ENCODE measurements at regions not wholly inside any gene's neighbourhood (a gene's known extent, or its start where the extent isn't known, plus 50 kb on each side); places are given as distances from the start of the nearest gene placed in this dataset.

DNA sequence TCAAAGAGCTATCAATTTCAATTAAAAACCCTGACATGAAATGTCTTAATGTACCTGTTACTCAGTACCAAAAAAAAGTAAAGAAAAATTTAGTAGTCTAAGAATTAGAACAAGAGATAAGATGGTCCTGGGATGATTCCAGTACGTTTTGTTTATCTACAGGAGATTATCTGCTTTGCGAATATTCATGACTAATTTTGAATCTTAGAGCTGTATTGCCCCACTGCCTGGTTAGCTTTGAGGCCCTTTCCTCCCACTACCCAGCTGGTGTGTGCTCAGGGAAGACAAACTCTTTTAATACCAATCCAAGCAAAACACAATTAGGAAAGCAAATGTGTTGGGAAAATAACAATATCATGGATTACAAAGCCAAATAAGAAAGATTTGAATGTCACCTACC, 263.5 kb downstream of the FOXG1 start:
- Mint-ChIP-seq H3K36me3 (ENCODE audit: unreplicated experiment) (no peaks in the 10 kb centered on the region), H3K27me3 (ENCODE audit: unreplicated experiment) (no peaks in the 10 kb centered on the region), H3K4me1 (ENCODE audit: unreplicated experiment) (no peaks in the 10 kb centered on the region), H3K4me3 (ENCODE audit: unreplicated experiment) (no peak overlapping the region), H3K9me3 (ENCODE audit: unreplicated experiment) (peaks cover 38% of the 10 kb centered on the region), H3K27ac (ENCODE audit: unreplicated experiment) (no peak overlapping the region)
- DNase-seq (ENCODE audit: extremely low spot score, unreplicated experiment): no peak
- TF ChIP-seq, protein P1, sequence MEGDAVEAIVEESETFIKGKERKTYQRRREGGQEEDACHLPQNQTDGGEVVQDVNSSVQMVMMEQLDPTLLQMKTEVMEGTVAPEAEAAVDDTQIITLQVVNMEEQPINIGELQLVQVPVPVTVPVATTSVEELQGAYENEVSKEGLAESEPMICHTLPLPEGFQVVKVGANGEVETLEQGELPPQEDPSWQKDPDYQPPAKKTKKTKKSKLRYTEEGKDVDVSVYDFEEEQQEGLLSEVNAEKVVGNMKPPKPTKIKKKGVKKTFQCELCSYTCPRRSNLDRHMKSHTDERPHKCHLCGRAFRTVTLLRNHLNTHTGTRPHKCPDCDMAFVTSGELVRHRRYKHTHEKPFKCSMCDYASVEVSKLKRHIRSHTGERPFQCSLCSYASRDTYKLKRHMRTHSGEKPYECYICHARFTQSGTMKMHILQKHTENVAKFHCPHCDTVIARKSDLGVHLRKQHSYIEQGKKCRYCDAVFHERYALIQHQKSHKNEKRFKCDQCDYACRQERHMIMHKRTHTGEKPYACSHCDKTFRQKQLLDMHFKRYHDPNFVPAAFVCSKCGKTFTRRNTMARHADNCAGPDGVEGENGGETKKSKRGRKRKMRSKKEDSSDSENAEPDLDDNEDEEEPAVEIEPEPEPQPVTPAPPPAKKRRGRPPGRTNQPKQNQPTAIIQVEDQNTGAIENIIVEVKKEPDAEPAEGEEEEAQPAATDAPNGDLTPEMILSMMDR (IDR thresholded peaks at IDR 0.05): no peak

DNA sequence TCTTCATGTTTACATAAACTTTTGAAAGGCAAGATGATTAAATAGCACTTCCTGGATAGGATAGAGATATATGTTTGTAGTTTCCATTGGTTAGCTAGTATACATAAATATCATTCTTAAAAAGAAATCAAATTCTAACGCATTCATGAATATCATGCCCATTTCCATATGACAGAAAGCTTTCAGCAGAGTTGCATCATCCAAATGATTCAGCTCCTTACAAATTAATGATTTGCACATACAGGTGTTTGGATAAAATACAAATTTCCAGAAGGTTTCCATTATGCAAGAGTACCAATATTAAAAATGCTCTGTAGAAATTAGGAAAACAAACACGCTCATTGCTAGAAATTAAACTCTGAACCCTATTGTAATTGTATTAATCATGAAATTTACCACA, 264.4 kb downstream of the FOXG1 start:
- H3K27ac Mint-ChIP-seq (ENCODE audit: unreplicated experiment): no peak overlapping the region

DNA sequence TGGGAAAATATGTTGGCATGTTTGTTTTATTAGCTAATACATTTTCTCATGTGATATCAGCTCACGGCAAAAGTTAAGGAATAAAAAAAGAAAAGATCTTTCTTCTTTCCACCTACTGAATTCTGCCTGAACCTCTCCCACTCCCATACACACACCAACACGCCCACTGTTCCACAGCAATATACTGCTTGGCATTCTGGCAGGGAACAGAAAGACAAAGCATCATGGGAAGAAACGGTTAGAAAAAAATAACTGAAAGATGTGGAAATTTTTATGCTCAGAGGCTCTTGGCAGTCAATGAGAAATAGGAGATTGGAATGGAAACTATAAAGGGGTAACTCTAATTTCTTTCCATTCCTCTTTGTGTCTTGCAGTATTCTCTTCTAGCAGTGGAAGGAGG, 268.5 kb downstream of the FOXG1 start:
- Mint-ChIP-seq H3K36me3 (ENCODE audit: unreplicated experiment) (no peaks in the 10 kb centered on the region), H3K27ac (ENCODE audit: unreplicated experiment) (no peak overlapping the region), H3K27me3 (ENCODE audit: unreplicated experiment) (no peaks in the 10 kb centered on the region), H3K9me3 (ENCODE audit: unreplicated experiment) (peaks cover 5% of the 10 kb centered on the region), H3K4me3 (ENCODE audit: unreplicated experiment) (no peak overlapping the region), H3K4me1 (ENCODE audit: unreplicated experiment) (no peaks in the 10 kb centered on the region)
- TF ChIP-seq, protein P1 (IDR thresholded peaks at IDR 0.05): no peak
- DNase-seq (ENCODE audit: extremely low spot score, unreplicated experiment): no peak

More for the DNA sequence above, 264.4 kb downstream of the FOXG1 start:
- TF ChIP-seq, protein P1 (IDR thresholded peaks at IDR 0.05): no peak
- Mint-ChIP-seq H3K4me1 (ENCODE audit: unreplicated experiment) (no peaks in the 10 kb centered on the region), H3K4me3 (ENCODE audit: unreplicated experiment) (no peak overlapping the region), H3K9me3 (ENCODE audit: unreplicated experiment) (peaks cover 34% of the 10 kb centered on the region), H3K27me3 (ENCODE audit: unreplicated experiment) (no peaks in the 10 kb centered on the region), H3K36me3 (ENCODE audit: unreplicated experiment) (no peaks in the 10 kb centered on the region)
- no peak for DNase-seq (ENCODE audit: extremely low spot score, unreplicated experiment)

DNA sequence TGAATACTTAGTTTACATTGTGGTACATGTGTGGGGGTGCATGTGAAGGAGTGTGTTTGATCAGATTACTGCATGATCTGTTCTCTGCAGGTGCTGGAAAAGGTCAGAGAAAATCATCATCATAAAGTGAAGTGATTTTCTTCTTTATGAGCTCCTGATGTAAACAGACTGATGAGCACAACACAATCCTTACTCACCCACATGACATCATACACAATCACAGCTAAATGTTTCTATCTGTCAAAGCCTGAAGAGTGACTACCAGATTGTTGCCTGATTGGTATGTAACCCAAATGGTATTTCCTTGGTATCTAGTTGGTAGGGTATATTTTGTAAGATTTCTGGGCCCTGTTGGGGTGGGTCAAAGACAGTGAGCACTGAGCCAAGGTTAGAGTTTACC, 270.8 kb downstream of the FOXG1 start:
- no peaks in the 10 kb centered on the region for H3K9me3 Mint-ChIP-seq (ENCODE audit: unreplicated experiment)
- H3K27ac Mint-ChIP-seq (ENCODE audit: unreplicated experiment): no peak overlapping the region
- H3K4me3 Mint-ChIP-seq (ENCODE audit: unreplicated experiment): no peak overlapping the region
- H3K4me1 Mint-ChIP-seq (ENCODE audit: unreplicated experiment): no peaks in the 10 kb centered on the region
- H3K27me3 Mint-ChIP-seq (ENCODE audit: unreplicated experiment): no peaks in the 10 kb centered on the region
- H3K36me3 Mint-ChIP-seq (ENCODE audit: unreplicated experiment): no peaks in the 10 kb centered on the region
- TF ChIP-seq, protein P1 (IDR thresholded peaks at IDR 0.05): no peak
- DNase-seq (ENCODE audit: extremely low spot score, unreplicated experiment): no peak

DNA sequence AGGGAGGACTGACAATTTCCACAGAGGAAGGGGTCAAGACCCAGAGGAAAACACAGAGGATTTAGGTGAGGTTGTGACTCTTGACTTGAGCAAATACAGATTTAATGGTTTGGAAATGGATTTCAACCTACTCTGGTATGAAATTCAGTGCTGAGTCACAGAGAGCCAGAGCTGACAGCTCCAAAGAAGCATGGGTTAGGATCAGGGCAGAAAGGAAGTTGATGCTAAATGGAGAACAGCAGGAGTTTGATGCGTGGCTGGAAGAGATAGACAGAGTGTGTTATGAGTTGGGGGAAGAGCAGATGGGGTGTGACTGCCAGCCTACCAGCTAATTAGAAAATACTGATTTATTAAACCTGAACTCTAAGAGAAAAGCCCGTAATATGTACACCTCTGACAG, 272.6 kb downstream of the FOXG1 start:
- no peaks in the 10 kb centered on the region for H3K27me3 Mint-ChIP-seq (ENCODE audit: unreplicated experiment)
- H3K36me3 Mint-ChIP-seq (ENCODE audit: unreplicated experiment): no peaks in the 10 kb centered on the region
- H3K9me3 Mint-ChIP-seq (ENCODE audit: unreplicated experiment): no peaks in the 10 kb centered on the region
- H3K27ac Mint-ChIP-seq (ENCODE audit: unreplicated experiment): no peak overlapping the region
- TF ChIP-seq, protein P1 (IDR thresholded peaks at IDR 0.05): no peak
- H3K4me1 Mint-ChIP-seq (ENCODE audit: unreplicated experiment): no peaks in the 10 kb centered on the region
- no peak overlapping the region for H3K4me3 Mint-ChIP-seq (ENCODE audit: unreplicated experiment)
- no peak for DNase-seq (ENCODE audit: extremely low spot score, unreplicated experiment)
